ENCODE measurements at regions not wholly inside any gene's neighbourhood (a gene's known extent, or its start where the extent isn't known, plus 50 kb on each side); places are given as distances from the start of the nearest gene placed in this dataset.

GRCh38 chr15:25624504-25625177, 185.8 kb upstream of the UBE3A start:
- Histone ChIP-seq H3K9me3 (no peaks in the 10 kb centered on the region), H3K27ac (no peak overlapping the region), H3K27me3 (no peaks in the 10 kb centered on the region), H3K4me3 (no peak overlapping the region), H3K36me3 (no peaks in the 10 kb centered on the region), H3K4me1 (no peaks in the 10 kb centered on the region)
- peak in 1 of 4 donors; percentile 26 for ATAC-seq
- TF ChIP-seq CTCF (IDR thresholded peaks at IDR 0.05) (no peak), POLR2A (IDR thresholded peaks at IDR 0.05) (no peak)
- intact Hi-C loops (cut with DNase I): no loop called here
- no peak for DNase-seq
- 73% methylated on average over 6 of the region's 11 CpGs for WGBS (ENCODE audit: insufficient coverage, low coverage, low lambda C conversion rate, missing lambda C conversion rate)

GRCh38 chr15:25623708-25624107, 184.9 kb upstream of the UBE3A start:
- Histone ChIP-seq H3K4me1 (no peaks in the 10 kb centered on the region), H3K4me3 (no peak overlapping the region), H3K27me3 (no peaks in the 10 kb centered on the region), H3K36me3 (no peaks in the 10 kb centered on the region), H3K27ac (no peak overlapping the region), H3K9me3 (no peaks in the 10 kb centered on the region)
- no peak for ATAC-seq
- intact Hi-C loops (cut with DNase I): no loop called here
- no peak for DNase-seq
- WGBS (ENCODE audit: insufficient coverage, low coverage, low lambda C conversion rate, missing lambda C conversion rate): 54% methylated on average over 5 of the region's 5 CpGs
- TF ChIP-seq CTCF (IDR thresholded peaks at IDR 0.05) (no peak), POLR2A (IDR thresholded peaks at IDR 0.05) (no peak)

DNA sequence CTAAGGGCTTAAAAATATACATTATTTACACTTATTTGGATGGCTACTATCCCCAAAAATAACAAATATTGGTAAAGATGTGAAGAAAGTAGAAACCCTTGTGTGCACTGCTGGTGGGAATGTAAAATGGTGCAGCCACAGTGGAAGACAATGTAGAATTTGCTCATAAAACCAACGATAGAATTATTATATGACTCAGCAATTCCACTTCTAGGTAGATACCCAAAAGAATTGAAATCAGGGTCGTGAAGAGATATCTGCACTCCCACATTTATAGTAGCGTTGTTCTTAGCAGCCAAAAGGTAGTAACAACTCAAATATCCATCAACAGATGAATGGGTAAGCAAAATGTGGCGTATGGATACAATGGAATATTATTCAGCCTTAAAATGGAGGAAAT, 181.6 kb upstream of the UBE3A start:
- ATAC-seq (no peak), DNase-seq (no peak)
- intact Hi-C loops (cut with DNase I): no loop called here
- H3K27ac ChIP-seq: no peak overlapping the region
- H3K4me1 ChIP-seq: no peaks in the 10 kb centered on the region
- no peak overlapping the region for H3K4me3 ChIP-seq
- 71% methylated on average over 4 of the region's 4 CpGs for WGBS (ENCODE audit: insufficient coverage, low coverage, low lambda C conversion rate, missing lambda C conversion rate)
- H3K27me3 ChIP-seq: no peaks in the 10 kb centered on the region
- no peaks in the 10 kb centered on the region for H3K36me3 ChIP-seq
- TF ChIP-seq CTCF (IDR thresholded peaks at IDR 0.05): no peak
- no peak for TF ChIP-seq POLR2A (IDR thresholded peaks at IDR 0.05)
- H3K9me3 ChIP-seq: no peaks in the 10 kb centered on the region

- ATAC-seq: no peak
- Histone ChIP-seq H3K4me3 (no peak overlapping the region), H3K27ac (no peak overlapping the region), H3K4me1 (no peaks in the 10 kb centered on the region), H3K36me3 (no peaks in the 10 kb centered on the region), H3K27me3 (no peaks in the 10 kb centered on the region), H3K9me3 (no peaks in the 10 kb centered on the region)
- WGBS (ENCODE audit: insufficient coverage, low coverage, low lambda C conversion rate, missing lambda C conversion rate): 71% methylated on average over 6 of the region's 9 CpGs
- intact Hi-C loops (cut with DNase I): no loop called here
- no peak for DNase-seq
- TF ChIP-seq CTCF (IDR thresholded peaks at IDR 0.05): no peak
- no peak for TF ChIP-seq POLR2A (IDR thresholded peaks at IDR 0.05)
These were observed 180.9 kb upstream of the UBE3A start for GRCh38 chr15:25619761-25620160.

DNA sequence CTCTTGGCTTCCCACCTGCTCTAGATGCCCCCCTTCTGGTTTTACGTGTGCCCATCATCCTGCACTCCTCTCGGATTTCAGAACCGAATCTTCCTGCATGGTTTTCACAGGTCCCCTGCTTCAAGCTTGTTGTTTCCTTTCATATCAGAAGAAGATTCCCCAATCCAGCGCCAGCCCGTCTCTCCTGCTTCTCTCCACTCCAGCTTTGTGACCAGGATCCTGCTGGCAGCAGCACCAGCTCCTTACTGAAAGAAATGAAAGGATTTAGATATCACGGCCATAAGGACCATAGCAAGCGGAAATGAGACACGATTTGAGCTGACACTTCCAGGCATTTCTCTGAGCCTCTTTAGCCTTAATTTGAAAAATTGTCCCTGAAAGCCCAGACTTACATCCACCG, 180.3 kb upstream of the UBE3A start:
- Histone ChIP-seq H3K36me3 (no peaks in the 10 kb centered on the region), H3K9me3 (no peaks in the 10 kb centered on the region), H3K27me3 (no peaks in the 10 kb centered on the region), H3K27ac (no peak overlapping the region), H3K4me3 (no peak overlapping the region), H3K4me1 (no peaks in the 10 kb centered on the region)
- ATAC-seq: no peak
- DNase-seq: no peak
- TF ChIP-seq POLR2A (IDR thresholded peaks at IDR 0.05) (no peak), CTCF (IDR thresholded peaks at IDR 0.05) (no peak)
- 65% methylated on average over 9 of the region's 9 CpGs for WGBS (ENCODE audit: insufficient coverage, low coverage, low lambda C conversion rate, missing lambda C conversion rate)
- intact Hi-C loops (cut with DNase I): no loop called here

All from right lobe of liver (tissue), 6 donors.